HepG2 (cell line): ENCODE measurements at regions not wholly inside any gene's neighbourhood (a gene's known extent, or its start where the extent isn't known, plus 50 kb on each side); places are given as distances from the start of the nearest gene placed in this dataset.

Experiments
- MIER2 ChIP-seq: IDR thresholded peaks from 2 replicates; pipeline ENCODE4 v1.6.1; 2016; ENCODE audit warnings: missing biosample characterization, missing genetic modification reagents
- MZF1 ChIP-seq: sonication (generic); formaldehyde crosslinking; IDR thresholded peaks from 2 replicates; pipeline ENCODE4 v1.8.1; 2023; ENCODE audit warnings: mild to moderate bottlenecking, missing genetic modification reagents, borderline replicate concordance
- NFE2L1 ChIP-seq: sonication (generic); formaldehyde crosslinking; IDR thresholded peaks from 2 replicates; pipeline ENCODE4 v1.4.0; 2020; ENCODE audit warnings: missing genetic modification reagents, mild to moderate bottlenecking, borderline replicate concordance
- NR2F6 ChIP-seq, 2 experiments: IDR thresholded peaks; 2 replicates each; pipeline ENCODE4 v1.6.1; 2016; ENCODE audit warnings: antibody characterized with exemption in 1 of 2, mild to moderate bottlenecking in 1 of 2
- ZNF616 ChIP-seq: sonication (generic); formaldehyde crosslinking; IDR thresholded peaks from 2 replicates; pipeline ENCODE4 v1.5.0; 2020; ENCODE audit warnings: low read depth, mild to moderate bottlenecking, missing genetic modification reagents
- ZSCAN29 ChIP-seq: sonication (generic); formaldehyde crosslinking; conservative IDR thresholded peaks from 2 replicates; pipeline ENCODE4 v1.4.0; 2020; ENCODE audit warnings: mild to moderate bottlenecking, missing genetic modification reagents
- TF ChIP-seq, protein P1 (sequence below): sonication (generic); formaldehyde crosslinking; conservative IDR thresholded peaks from 2 replicates; pipeline ENCODE4 v1.8.0; 2022; ENCODE audit warnings: low read depth, missing genetic modification reagents
- TF ChIP-seq, protein P2 (sequence below): IDR thresholded peaks from 2 replicates; pipeline ENCODE4 v1.6.1; 2016; ENCODE audit warnings: missing biosample characterization, missing genetic modification reagents, low read depth
- TF ChIP-seq, protein P3 (sequence below): sonication (generic); formaldehyde crosslinking; IDR thresholded peaks from 2 replicates; pipeline ENCODE4 v1.4.0; 2020; ENCODE audit warnings: missing genetic modification reagents

DNA sequence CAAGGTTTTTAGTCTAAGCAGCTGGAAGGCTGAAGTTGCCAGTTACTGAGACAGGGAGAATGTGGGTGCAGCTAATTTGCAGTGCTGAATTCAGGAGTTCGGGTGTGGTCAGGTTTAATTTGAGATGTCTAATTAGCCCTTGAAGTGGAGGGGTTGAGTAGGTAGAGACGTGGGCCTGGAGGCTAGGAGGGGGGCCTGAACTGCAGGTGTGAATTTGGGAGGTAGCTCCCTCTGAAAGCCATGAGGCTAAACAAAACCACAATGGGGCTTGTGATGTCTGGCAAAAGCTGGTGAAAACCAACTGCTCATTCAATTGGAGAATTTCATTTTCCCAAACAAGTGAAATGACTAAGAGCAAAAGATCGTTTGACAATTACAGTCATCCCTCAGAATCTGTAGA lies 246.0 kb upstream of the NFE2L3 start (continued):
- TF ChIP-seq NR2F6 (IDR thresholded peaks at IDR 0.05) (no peak), NR2F6 (CRISPR knock-in tag; IDR thresholded peaks at IDR 0.05) (no peak), ZNF616 (CRISPR knock-in tag) (no peak), ZSCAN29 (CRISPR knock-in tag) (no peak), MZF1 (CRISPR knock-in tag) (no peak), NFE2L1 (CRISPR knock-in tag) (no peak), MIER2 (no peak)
- TF ChIP-seq, protein P1, sequence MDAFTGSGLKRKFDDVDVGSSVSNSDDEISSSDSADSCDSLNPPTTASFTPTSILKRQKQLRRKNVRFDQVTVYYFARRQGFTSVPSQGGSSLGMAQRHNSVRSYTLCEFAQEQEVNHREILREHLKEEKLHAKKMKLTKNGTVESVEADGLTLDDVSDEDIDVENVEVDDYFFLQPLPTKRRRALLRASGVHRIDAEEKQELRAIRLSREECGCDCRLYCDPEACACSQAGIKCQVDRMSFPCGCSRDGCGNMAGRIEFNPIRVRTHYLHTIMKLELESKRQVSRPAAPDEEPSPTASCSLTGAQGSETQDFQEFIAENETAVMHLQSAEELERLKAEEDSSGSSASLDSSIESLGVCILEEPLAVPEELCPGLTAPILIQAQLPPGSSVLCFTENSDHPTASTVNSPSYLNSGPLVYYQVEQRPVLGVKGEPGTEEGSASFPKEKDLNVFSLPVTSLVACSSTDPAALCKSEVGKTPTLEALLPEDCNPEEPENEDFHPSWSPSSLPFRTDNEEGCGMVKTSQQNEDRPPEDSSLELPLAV (CRISPR knock-in tag): no peak
- TF ChIP-seq, protein P2, sequence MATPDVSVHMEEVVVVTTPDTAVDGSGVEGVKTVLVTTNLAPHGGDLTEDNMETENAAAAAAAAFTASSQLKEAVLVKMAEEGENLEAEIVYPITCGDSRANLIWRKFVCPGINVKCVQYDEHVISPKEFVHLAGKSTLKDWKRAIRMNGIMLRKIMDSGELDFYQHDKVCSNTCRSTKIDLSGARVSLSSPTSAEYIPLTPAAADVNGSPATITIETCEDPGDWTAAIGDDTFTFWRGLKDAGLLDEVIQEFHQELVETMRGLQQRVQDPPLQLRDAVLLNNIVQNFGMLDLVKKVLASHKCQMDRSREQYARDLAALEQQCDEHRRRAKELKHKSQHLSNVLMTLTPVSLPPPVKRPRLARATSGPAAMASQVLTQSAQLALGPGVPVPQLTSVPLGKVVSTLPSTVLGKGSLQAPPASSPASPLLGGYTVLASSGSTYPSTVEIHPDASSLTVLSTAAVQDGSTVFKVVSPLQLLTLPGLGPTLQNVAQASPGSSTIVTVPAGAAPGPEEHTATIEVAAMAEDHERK (CRISPR knock-in tag): no peak
- TF ChIP-seq, protein P3, sequence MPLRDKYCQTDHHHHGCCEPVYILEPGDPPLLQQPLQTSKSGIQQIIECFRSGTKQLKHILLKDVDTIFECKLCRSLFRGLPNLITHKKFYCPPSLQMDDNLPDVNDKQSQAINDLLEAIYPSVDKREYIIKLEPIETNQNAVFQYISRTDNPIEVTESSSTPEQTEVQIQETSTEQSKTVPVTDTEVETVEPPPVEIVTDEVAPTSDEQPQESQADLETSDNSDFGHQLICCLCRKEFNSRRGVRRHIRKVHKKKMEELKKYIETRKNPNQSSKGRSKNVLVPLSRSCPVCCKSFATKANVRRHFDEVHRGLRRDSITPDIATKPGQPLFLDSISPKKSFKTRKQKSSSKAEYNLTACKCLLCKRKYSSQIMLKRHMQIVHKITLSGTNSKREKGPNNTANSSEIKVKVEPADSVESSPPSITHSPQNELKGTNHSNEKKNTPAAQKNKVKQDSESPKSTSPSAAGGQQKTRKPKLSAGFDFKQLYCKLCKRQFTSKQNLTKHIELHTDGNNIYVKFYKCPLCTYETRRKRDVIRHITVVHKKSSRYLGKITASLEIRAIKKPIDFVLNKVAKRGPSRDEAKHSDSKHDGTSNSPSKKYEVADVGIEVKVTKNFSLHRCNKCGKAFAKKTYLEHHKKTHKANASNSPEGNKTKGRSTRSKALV (CRISPR knock-in tag): no peak
